GM21529 (cell line): ENCODE measurements at regions not wholly inside any gene's neighbourhood (a gene's known extent, or its start where the extent isn't known, plus 50 kb on each side); places are given as distances from the start of the nearest gene placed in this dataset.

ENCODE experiments used
- ATAC-seq: cut with Tn5 transposase; IDR thresholded peaks from one replicate; pipeline ENCODE4 v1.9.1; 2021; ENCODE audit not compliant: unreplicated experiment

- ATAC-seq, result no peak
Observed at GRCh38 chr18:25962919-25963318, 127.5 kb downstream of the SS18 start.

- no peak for ATAC-seq
Observed at GRCh38 chr18:25962176-25962575, 128.2 kb downstream of the SS18 start.

GRCh38 chr18:25957017-25957416 is 133.4 kb downstream of the SS18 start:
- no peak for ATAC-seq

- ATAC-seq, result peak; percentile 8
Observed at GRCh38 chr18:25953111-25953510, 137.3 kb downstream of the SS18 start.

GRCh38 chr18:25950321-25950720 is 140.1 kb downstream of the SS18 start:
- no peak for ATAC-seq

GRCh38 chr18:25946540-25946939 is 143.9 kb downstream of the SS18 start:
- ATAC-seq, result no peak

GRCh38 chr18:25935356-25935755 is 155.1 kb downstream of the SS18 start:
- ATAC-seq, result no peak

- no peak for ATAC-seq
Observed at GRCh38 chr18:25931126-25931525, 159.3 kb downstream of the SS18 start.

- no peak for ATAC-seq
Observed at GRCh38 chr18:25929787-25930186, 160.6 kb downstream of the SS18 start.

- no peak for ATAC-seq
Observed at GRCh38 chr18:25927830-25928229, 162.6 kb downstream of the SS18 start.

GRCh38 chr18:25923193-25923592 is 167.2 kb downstream of the SS18 start:
- no peak for ATAC-seq

GRCh38 chr18:25921677-25922421 is 168.6 kb downstream of the SS18 start:
- peak; percentile 78 for ATAC-seq

GRCh38 chr18:25915907-25916306 is 174.5 kb downstream of the SS18 start:
- ATAC-seq, result no peak

- no peak for ATAC-seq
Observed at GRCh38 chr18:25898965-25899364, 191.4 kb downstream of the SS18 start.

GRCh38 chr18:25896956-25897355 is 193.5 kb downstream of the SS18 start:
- no peak for ATAC-seq

GRCh38 chr18:25896178-25896780 is 194.1 kb downstream of the SS18 start:
- peak; percentile 80 for ATAC-seq

GRCh38 chr18:25895518-25895917 is 194.9 kb downstream of the SS18 start:
- ATAC-seq, result no peak

- ATAC-seq, result no peak
Observed at GRCh38 chr18:25886283-25886682, 204.1 kb downstream of the SS18 start.

GRCh38 chr18:25883091-25883490 is 207.3 kb downstream of the SS18 start:
- ATAC-seq, result no peak

- ATAC-seq, result no peak
Observed at GRCh38 chr18:25881149-25881548, 209.3 kb downstream of the SS18 start.

- ATAC-seq, result no peak
Observed at GRCh38 chr18:25880441-25880840, 210.0 kb downstream of the SS18 start.

- no peak for ATAC-seq
Observed at GRCh38 chr18:25876330-25876948, 214.0 kb downstream of the SS18 start.
